Bronchial epithelial cell (primary cell): ENCODE measurements at regions not wholly inside any gene's neighbourhood (a gene's known extent, or its start where the extent isn't known, plus 50 kb on each side); places are given as distances from the start of the nearest gene placed in this dataset.

Experiments used
- DNase-seq: peaks from one replicate; pipeline ENCODE4 v3.0.0-alpha.2; 2010; ENCODE audit warnings: low read depth
- FAIRE-seq: peaks from 2 replicates; lab custom pipeline; 2011; peaks lifted over from hg19 to GRCh38; lab: Jason Lieb, UNC
- H3K27me3 ChIP-seq: 2 replicates; pipeline ENCODE4 v1.5.1; 2011; ENCODE audit warnings: low read length; ENCODE audit not compliant: control insufficient read depth, insufficient read depth
- H3K36me3 ChIP-seq: 2 replicates; pipeline ENCODE4 v1.5.1; 2011; ENCODE audit warnings: low read length; ENCODE audit not compliant: control insufficient read depth, insufficient read depth
- H3K4me3 ChIP-seq: 2 replicates; pipeline ENCODE4 v1.5.1; 2011; ENCODE audit warnings: mild to moderate bottlenecking, low read depth, low read length, control low read depth
- TF ChIP-seq, protein P1 (sequence below): IDR thresholded peaks from 2 replicates; pipeline ENCODE4 v1.5.1; 2011; ENCODE audit warnings: mild to moderate bottlenecking, moderate library complexity, low read length, control low read depth, inconsistent platforms; ENCODE audit not compliant: insufficient read depth, severe bottlenecking

GRCh38 chr2:134782107-134782506, 56.3 kb upstream of the ACMSD start:
- no peak for FAIRE-seq

DNA sequence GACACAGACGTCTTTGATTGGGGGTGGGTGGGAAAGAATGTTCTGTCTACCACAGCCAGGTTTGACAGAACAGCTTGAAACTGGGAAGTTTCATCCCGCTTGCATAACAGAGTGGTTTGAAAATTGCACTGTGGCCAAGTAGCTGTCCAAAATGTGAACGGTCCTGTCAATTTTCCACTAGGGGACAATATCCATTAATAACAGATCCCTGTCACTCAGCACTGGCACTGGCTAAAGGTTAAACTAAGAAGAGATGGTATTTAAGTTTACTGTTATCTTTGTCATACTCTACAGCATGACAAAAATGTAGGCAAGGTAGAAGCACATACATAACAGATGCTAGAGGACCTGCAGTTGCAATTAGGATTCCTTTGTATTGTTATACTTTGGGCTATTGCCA, 55.6 kb upstream of the ACMSD start:
- DNase-seq: peak; percentile 55
- no peak overlapping the region for H3K4me3 ChIP-seq
- no peaks in the 10 kb centered on the region for H3K27me3 ChIP-seq
- no peaks in the 10 kb centered on the region for H3K36me3 ChIP-seq
- no peak for FAIRE-seq
- TF ChIP-seq, protein P1, sequence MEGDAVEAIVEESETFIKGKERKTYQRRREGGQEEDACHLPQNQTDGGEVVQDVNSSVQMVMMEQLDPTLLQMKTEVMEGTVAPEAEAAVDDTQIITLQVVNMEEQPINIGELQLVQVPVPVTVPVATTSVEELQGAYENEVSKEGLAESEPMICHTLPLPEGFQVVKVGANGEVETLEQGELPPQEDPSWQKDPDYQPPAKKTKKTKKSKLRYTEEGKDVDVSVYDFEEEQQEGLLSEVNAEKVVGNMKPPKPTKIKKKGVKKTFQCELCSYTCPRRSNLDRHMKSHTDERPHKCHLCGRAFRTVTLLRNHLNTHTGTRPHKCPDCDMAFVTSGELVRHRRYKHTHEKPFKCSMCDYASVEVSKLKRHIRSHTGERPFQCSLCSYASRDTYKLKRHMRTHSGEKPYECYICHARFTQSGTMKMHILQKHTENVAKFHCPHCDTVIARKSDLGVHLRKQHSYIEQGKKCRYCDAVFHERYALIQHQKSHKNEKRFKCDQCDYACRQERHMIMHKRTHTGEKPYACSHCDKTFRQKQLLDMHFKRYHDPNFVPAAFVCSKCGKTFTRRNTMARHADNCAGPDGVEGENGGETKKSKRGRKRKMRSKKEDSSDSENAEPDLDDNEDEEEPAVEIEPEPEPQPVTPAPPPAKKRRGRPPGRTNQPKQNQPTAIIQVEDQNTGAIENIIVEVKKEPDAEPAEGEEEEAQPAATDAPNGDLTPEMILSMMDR: peak; percentile 39

More at GRCh38 chr2:134782107-134782506, 56.3 kb upstream of the ACMSD start:
- TF ChIP-seq, protein P1: no peak
- H3K36me3 ChIP-seq: no peaks in the 10 kb centered on the region
- no peaks in the 10 kb centered on the region for H3K27me3 ChIP-seq
- no peak overlapping the region for H3K4me3 ChIP-seq
- no peak for DNase-seq

- FAIRE-seq (no peak), DNase-seq (no peak)
- TF ChIP-seq, protein P1: no peak
- Histone ChIP-seq H3K36me3 (no peaks in the 10 kb centered on the region), H3K4me3 (no peak overlapping the region), H3K27me3 (no peaks in the 10 kb centered on the region)
These were observed 54.5 kb upstream of the ACMSD start for GRCh38 chr2:134783912-134784311.

DNA sequence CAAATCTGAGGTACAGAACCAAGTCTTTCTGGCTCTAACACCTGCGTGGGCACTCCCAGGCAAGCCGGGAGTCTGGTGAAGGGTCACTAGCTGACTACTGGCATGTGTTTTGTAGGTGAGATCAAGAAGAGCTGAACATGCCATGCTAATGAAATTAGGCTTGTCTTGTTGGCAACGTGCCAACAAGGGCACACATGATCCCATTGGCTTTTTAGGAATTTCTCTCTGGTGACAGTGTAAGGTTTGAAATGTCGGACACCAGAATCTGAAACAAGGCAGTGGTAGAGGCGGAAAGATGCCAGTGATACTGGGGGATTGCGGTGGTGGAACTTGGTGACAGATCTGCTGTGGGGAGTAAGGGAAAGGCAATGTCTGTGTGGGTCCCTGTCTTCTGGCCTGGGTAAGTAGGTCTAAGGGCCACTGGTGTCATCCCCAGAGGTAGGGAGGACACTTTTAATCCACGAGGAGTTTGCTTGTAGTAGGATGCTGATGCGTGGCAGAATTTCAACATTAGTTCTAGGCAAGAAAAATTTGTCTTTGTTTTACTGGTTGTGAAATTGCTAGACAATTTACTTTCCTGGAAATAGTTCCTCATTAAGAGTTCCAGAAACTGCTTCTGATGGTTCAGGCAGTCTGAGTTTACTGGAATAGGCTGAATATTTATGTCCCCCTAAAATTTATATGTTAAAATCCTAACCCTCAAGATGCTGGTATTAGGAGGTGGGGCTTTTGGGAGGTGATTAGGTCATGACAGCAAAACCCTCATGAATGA, 52.6 kb upstream of the ACMSD start:
- Histone ChIP-seq H3K4me3 (no peak overlapping the region), H3K27me3 (no peaks in the 10 kb centered on the region), H3K36me3 (no peaks in the 10 kb centered on the region)
- FAIRE-seq: peak; percentile 23
- no peak for DNase-seq
- TF ChIP-seq, protein P1: no peak

DNA sequence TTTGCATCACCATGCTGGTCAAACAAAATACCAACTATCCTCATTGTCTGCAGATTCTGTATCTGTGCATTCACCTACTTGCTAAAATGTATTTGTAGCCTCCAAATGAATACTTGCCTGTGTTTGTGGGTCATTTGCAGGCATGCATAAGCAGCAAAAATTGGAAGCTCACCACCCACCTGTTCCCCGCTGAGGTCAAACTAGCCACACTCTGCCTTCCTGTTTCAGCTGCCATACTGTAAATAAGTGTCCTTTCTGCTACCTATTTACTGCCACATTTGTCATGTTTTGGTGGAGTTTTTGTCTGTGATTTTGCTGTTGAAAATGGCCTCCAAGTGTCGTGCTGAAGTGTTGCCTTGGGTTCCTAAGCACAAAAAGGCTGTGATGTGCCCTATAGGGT, 50.0 kb upstream of the ACMSD start:
- Histone ChIP-seq H3K36me3 (no peaks in the 10 kb centered on the region), H3K4me3 (no peak overlapping the region), H3K27me3 (no peaks in the 10 kb centered on the region)
- FAIRE-seq (no peak), DNase-seq (no peak)
- TF ChIP-seq, protein P1: no peak
